ENCODE measurements at regions not wholly inside any gene's neighbourhood (a gene's known extent, or its start where the extent isn't known, plus 50 kb on each side); places are given as distances from the start of the nearest gene placed in this dataset.
"Not testable (repeated sequence)": the region's sequence is repeated elsewhere in the genome, so short reads cannot be mapped to it uniquely, and the experiment has no call there.

DNA sequence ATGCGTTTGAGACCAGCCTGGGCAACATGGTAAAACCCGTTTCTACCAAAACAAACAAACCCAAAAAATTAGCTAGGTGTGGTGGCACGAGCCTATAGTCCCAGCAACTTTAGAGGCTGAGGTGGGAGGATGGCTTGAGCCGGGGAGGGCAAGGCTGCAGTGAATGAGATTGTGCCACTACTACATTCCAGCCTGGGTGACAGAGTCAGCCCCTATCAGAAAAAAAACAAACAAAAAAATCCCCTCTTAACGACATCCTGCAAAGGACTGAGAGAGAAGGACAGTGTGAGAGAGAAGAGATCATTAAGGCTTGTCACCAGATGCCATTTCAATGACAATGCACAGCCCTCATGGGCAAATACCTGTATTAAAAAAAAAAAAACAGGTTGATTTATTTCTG lies 266.7 kb upstream of the ATP10A start:
- H3K4me3 ChIP-seq (ENCODE audit: low read depth, low read length), result no peak overlapping the region

GRCh38 chr15:26128611-26129140 lies 265.5 kb upstream of the ATP10A start:
- H3K4me3 ChIP-seq (ENCODE audit: low read depth, low read length), result no peak overlapping the region

DNA sequence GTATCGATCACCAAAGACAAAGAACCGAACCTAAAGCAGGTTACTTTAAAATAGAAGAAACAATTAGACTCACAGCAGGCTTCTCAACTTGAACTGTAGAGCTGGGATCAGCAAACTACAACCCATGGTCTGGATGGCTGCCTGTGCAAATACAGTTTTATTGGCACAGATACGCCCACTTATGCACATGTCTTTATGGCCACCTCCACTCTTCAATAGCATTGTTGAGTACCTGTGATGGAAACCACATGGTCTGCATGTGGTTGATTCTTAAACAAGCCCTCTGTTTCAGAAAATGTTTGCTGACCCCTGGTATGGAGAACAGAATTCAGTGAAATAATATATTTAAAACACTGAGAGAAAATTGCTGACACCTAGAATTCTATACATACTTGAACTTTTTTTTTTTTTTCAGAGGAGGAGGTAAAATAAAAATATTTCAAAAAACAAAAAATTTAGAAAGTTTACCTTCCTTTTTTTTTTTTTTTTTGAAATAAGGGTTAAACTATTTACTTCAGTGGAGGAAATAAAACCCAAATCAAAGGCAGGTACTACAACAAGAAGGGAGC lies 263.8 kb upstream of the ATP10A start:
- H3K4me3 ChIP-seq (ENCODE audit: low read depth, low read length), result no peak overlapping the region

DNA sequence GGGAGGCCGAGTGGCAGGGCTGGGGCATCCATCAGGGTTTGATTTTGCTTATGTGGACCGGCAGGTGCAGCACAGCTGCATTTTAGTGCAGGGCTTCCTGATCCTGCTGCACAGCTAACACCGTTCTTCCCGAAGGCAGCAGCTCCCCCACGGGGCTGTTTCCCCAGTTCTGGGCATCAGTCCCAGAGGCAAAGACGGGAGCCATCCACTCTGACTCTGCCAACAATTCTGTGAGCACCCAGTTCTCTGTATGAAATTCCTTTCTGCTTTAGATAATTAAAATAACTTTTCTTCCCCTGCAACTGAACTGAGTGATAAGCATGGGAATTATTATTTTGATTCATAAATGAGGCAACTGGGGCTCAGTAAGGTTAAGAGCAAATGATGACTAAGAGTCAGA lies 262.9 kb upstream of the ATP10A start:
- no peak overlapping the region for H3K4me3 ChIP-seq (ENCODE audit: low read depth, low read length)

- no peak overlapping the region for H3K4me3 ChIP-seq (ENCODE audit: low read depth, low read length)
Measured at GRCh38 chr15:26125664-26126063, 262.5 kb upstream of the ATP10A start.

- H3K4me3 ChIP-seq (ENCODE audit: low read depth, low read length), result no peak overlapping the region
Measured at GRCh38 chr15:26119322-26119721, 256.2 kb upstream of the ATP10A start.

DNA sequence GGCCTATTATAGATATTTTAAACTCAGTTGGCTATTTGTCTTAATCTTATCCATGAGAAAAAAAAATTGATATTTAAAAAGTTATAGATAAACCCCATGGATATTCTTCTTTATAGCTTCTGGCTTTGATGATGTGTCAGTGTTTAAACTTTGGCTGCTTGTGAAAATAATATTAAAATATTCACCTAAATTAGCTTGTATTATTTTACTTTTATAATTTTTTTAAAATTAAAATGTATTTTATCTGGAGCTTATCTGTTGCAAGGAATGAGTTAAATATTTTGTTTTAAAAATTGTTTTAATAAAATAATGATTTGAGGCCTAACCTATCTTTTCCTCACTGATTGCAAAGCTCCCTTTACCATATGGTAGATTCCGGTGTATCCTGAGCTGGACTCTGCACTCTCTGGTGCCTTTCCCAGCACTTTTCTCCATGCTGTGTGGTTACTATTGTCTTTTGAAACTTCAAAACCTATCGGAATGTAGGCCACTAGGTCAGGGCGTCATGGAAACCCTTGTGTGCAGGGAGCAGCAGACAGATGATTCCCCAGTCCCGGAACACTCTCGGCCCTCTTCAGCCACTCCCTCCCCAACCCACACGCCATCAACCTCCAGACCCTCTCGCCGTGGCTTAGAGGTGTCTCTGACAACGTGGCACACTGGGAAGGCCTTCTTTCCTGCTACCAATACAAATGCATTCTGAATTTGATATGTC lies 252.3 kb upstream of the ATP10A start:
- H3K4me3 ChIP-seq (ENCODE audit: low read depth, low read length), result no peak overlapping the region

DNA sequence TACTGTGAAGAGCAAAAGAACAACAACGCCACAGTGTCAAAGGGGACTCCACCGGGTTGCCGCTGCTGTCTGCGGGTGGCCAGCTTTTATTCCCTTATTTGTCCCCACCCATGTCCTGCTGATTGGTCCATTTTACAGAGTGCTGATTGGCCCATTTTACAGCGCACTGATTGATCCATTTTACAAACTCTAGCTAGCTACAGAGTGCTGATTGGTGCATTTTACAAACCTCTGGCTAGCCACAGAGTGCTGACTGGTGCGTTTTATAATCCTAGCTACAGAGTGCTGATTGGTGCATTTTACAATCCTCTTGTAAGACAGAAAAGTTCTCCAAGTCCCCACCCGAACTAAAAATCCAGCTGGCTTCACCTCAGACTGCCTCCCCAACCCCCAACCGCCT lies 251.0 kb upstream of the ATP10A start:
- not testable (repeated sequence) for H3K4me3 ChIP-seq (ENCODE audit: low read depth, low read length)

GRCh38 chr15:26113296-26113695 lies 250.2 kb upstream of the ATP10A start:
- no peak overlapping the region for H3K4me3 ChIP-seq (ENCODE audit: low read depth, low read length)

GRCh38 chr15:26109203-26109602 lies 246.1 kb upstream of the ATP10A start:
- H3K4me3 ChIP-seq (ENCODE audit: low read depth, low read length), result no peak overlapping the region

DNA sequence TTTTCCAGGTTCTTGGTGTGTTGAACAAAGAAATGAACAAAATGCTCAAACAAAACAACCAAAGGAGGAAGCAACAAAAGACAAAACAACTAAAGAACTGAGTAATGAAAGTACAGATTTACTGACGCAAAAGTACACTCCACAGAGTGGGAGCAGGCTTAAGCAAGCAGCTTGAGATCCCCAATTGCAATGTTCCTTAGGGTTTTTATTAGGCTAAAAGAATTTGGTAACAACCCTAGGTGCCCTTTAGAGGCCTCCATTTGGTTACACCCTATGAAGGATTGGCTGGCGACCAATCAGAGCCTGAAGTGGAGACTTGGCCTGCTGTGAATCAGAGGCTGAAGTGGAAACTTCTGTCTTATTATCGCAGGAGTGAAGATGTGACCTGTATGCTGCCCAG lies 243.4 kb upstream of the ATP10A start:
- no peak overlapping the region for H3K4me3 ChIP-seq (ENCODE audit: low read depth, low read length)

GRCh38 chr15:26103002-26103404 lies 239.9 kb upstream of the ATP10A start:
- H3K4me3 ChIP-seq (ENCODE audit: low read depth, low read length), result no peak overlapping the region

GRCh38 chr15:26102365-26102764 lies 239.2 kb upstream of the ATP10A start:
- H3K4me3 ChIP-seq (ENCODE audit: low read depth, low read length), result no peak overlapping the region

GRCh38 chr15:26101443-26101842 lies 238.3 kb upstream of the ATP10A start:
- H3K4me3 ChIP-seq (ENCODE audit: low read depth, low read length), result no peak overlapping the region

DNA sequence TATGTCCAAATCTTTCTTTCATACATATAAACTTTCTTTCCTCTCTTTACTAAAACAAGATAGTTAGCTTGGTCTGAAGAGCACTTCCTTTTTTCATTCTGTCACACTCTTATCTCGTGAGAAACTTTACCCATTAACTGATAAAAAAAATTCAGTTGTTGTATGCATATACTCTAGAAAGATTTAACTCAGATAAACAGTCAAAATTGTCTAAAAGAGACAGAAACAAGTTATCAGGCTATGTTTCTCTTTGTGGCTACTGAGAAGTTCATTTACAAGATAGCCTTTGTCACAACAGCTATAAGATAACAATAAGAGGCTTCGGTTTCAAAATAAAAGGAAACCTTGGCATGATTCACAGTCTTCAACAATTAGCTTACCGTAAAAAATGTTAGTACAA lies 235.7 kb upstream of the ATP10A start:
- no peak overlapping the region for H3K4me3 ChIP-seq (ENCODE audit: low read depth, low read length)

DNA sequence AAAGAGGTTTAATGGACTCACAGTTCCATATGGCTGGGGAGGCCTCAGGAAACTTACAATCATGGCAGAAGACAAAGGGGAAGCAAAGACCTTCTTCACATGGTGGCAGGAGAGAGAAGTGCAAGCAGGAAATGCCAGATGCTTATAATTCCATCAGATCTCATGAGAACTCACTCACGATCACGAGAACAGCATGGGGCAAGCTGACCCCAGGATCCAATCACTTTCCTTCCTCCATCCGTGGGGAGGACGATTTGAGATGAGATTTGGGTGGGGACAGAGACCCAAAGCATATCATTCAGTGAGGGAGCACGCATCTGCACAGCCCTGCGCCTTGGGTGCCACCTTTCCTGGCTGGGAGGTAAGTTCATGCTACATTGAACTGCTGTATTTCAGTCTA lies 234.1 kb upstream of the ATP10A start:
- no peak overlapping the region for H3K4me3 ChIP-seq (ENCODE audit: low read depth, low read length)

DNA sequence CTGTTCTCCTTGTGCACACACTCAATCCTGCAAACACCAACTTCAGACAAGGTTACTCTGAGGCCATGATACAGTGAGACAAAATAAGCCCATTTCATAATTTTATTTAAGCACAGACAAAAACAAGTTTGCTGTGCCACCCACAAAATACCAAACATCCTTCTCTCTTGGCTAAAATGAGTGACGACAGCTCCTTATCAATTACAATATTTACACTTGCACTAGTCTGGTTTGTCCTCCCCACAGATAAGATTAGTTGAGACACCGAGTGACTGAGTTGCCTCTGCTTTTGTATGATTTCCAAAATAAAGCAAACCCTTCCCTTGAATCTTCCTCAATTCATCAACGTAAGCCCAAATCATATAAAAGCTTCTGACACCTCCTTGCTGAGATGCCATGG lies 233.5 kb upstream of the ATP10A start:
- H3K4me3 ChIP-seq (ENCODE audit: low read depth, low read length), result no peak overlapping the region

- no peak overlapping the region for H3K4me3 ChIP-seq (ENCODE audit: low read depth, low read length)
Measured at GRCh38 chr15:26095710-26096330, 232.7 kb upstream of the ATP10A start.

DNA sequence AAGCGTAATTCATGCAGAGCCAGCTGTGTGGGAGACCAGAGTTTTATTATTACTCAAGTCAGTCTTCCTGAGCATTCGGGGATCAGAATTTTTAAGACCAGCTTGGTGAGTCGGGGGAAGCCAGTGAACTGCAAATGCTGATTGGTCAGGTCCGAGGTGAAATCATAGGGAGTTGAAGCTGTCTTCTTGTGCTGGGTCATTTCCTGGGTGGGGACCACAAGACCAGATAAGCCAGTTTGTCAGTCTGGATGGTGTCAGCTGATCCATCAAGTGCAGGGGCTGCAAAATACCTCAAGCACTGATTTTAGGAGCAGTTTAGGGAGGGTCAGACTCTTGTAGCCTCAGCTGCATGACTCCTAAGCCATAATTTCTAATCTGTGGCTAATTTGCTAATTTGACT lies 228.1 kb upstream of the ATP10A start:
- H3K4me3 ChIP-seq (ENCODE audit: low read depth, low read length), result no peak overlapping the region

DNA sequence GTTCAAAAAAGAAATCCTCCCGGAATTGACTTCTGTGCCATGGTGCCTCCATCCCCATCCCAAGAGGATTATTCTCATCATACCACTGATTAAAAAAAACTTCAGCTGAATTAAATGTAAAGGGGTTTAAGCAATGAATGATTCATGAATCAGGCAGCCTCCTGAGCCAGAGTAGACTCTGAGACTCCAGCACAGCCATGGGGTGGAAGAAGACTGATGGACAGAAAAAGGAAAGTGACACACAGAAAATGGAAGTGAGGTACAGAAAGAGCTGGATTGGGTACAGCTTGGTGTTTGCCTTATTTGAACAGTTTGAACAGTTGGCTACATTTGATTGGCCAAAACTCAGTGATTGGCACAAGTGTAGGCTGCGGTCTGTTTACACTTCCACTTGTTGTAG lies 224.8 kb upstream of the ATP10A start:
- H3K4me3 ChIP-seq (ENCODE audit: low read depth, low read length), result no peak overlapping the region

- no peak overlapping the region for H3K4me3 ChIP-seq (ENCODE audit: low read depth, low read length)
Measured at GRCh38 chr15:26087395-26087794, 224.3 kb upstream of the ATP10A start.

- no peak overlapping the region for H3K4me3 ChIP-seq (ENCODE audit: low read depth, low read length)
Measured at GRCh38 chr15:26084771-26085170, 221.6 kb upstream of the ATP10A start.
